K562 (cell line): ENCODE measurements at regions not wholly inside any gene's neighbourhood (a gene's known extent, or its start where the extent isn't known, plus 50 kb on each side); places are given as distances from the start of the nearest gene placed in this dataset.

Source experiments
- CHD2 ChIP-seq: IDR thresholded peaks from 2 replicates; pipeline ENCODE4 v1.6.1; 2011; ENCODE audit warnings: low read depth, low read length
- ESRRA ChIP-seq: fragments of 450-650 bp; IDR thresholded peaks from 2 replicates; pipeline ENCODE4 v1.6.1; 2014; ENCODE audit warnings: low read depth, mild to moderate bottlenecking, moderate library complexity, borderline replicate concordance
- GTF2F1 ChIP-seq: IDR thresholded peaks from 2 replicates; pipeline ENCODE4 v1.6.1; 2011; ENCODE audit warnings: low read depth, low read length, improper control_type of control experiment
- MCM3 ChIP-seq: fragments of 450-650 bp; IDR thresholded peaks from 2 replicates; pipeline ENCODE4 v1.6.1; 2016
- MCM7 ChIP-seq, 2 experiments: fragments of 450-650 bp; IDR thresholded peaks; 2 replicates each; pipeline ENCODE4 v1.6.1; 2016 to 2018
- RBM17 ChIP-seq: fragments of 200-400 bp; formaldehyde crosslinking; IDR thresholded peaks from 2 replicates; pipeline ENCODE4 v1.6.1; 2017; ENCODE audit warnings: low read depth, mild to moderate bottlenecking, low read length, borderline replicate concordance
- RERE ChIP-seq: sonication (generic); formaldehyde crosslinking; IDR thresholded peaks from 2 replicates; pipeline ENCODE4 v1.8.0; 2023; ENCODE audit warnings: missing genetic modification reagents, mild to moderate bottlenecking, borderline replicate concordance
- SMARCB1 ChIP-seq: IDR thresholded peaks from 2 replicates; pipeline ENCODE4 v1.6.1; 2011; ENCODE audit warnings: improper control_type of control experiment, low read depth; ENCODE audit not compliant: insufficient read length
- TARDBP ChIP-seq: fragments of 450-650 bp; IDR thresholded peaks from 2 replicates; pipeline ENCODE4 v1.6.1; 2016
- TEAD4 ChIP-seq, 2 experiments: sonication (generic) in 1 of 2; formaldehyde crosslinking in 1 of 2; IDR thresholded peaks; 2 replicates each; pipeline versions ENCODE4 v1.6.1 to v1.8.0; 2012 to 2022; ENCODE audit warnings: borderline replicate concordance in 1 of 2, inconsistent platforms in 1 of 2, low read length in 1 of 2, mild to moderate bottlenecking in 1 of 2, missing genetic modification reagents in 1 of 2
- THRB ChIP-seq: fragments of 450-650 bp; formaldehyde crosslinking; conservative IDR thresholded peaks from 2 replicates; pipeline ENCODE4 v1.4.0; 2022; ENCODE audit warnings: mild to moderate bottlenecking, missing genetic modification characterization
- ZNF12 ChIP-seq: sonication (generic); formaldehyde crosslinking; IDR thresholded peaks from 2 replicates; pipeline ENCODE4 v1.4.0; 2020; ENCODE audit warnings: mild to moderate bottlenecking, missing genetic modification reagents
- ZNF282 ChIP-seq: sonication (generic); formaldehyde crosslinking; IDR thresholded peaks from 2 replicates; pipeline ENCODE4 v1.8.1; 2023; ENCODE audit warnings: missing genetic modification reagents
- TF ChIP-seq, protein P1 (sequence below): fragments of 200-800 bp; sonication (Bioruptor generic); IDR thresholded peaks from 2 replicates; pipeline ENCODE4 v1.6.1; 2017; ENCODE audit warnings: missing genetic modification characterization, missing compliant biosample characterization
- TF ChIP-seq, protein P2 (sequence below): sonication (generic); formaldehyde crosslinking; IDR thresholded peaks from 2 replicates; pipeline ENCODE4 v1.8.0; 2022; ENCODE audit warnings: missing genetic modification reagents, mild to moderate bottlenecking, borderline replicate concordance

GRCh38 chr2:51224790-51225189, 192.9 kb upstream of the NRXN1 start (continued):
- TF ChIP-seq RERE (no peak), TEAD4 (IDR thresholded peaks at IDR 0.05; ENCODE audit: low read length) (no peak), TEAD4 (CRISPR knock-in tag; IDR thresholded peaks at IDR 0.05; ENCODE audit: borderline replicate concordance) (no peak), THRB (CRISPR knock-in tag) (no peak), MCM3 (no peak), TARDBP (no peak), CHD2 (no peak), MCM7 (IDR thresholded peaks at IDR 0.05) (no peak), ESRRA (no peak), ZNF282 (CRISPR knock-in tag) (no peak), SMARCB1 (no peak), RBM17 (no peak), GTF2F1 (no peak), ZNF12 (no peak)
- TF ChIP-seq, protein P1, sequence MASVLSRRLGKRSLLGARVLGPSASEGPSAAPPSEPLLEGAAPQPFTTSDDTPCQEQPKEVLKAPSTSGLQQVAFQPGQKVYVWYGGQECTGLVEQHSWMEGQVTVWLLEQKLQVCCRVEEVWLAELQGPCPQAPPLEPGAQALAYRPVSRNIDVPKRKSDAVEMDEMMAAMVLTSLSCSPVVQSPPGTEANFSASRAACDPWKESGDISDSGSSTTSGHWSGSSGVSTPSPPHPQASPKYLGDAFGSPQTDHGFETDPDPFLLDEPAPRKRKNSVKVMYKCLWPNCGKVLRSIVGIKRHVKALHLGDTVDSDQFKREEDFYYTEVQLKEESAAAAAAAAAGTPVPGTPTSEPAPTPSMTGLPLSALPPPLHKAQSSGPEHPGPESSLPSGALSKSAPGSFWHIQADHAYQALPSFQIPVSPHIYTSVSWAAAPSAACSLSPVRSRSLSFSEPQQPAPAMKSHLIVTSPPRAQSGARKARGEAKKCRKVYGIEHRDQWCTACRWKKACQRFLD (CRISPR knock-in tag) = no peak
- TF ChIP-seq, protein P2, sequence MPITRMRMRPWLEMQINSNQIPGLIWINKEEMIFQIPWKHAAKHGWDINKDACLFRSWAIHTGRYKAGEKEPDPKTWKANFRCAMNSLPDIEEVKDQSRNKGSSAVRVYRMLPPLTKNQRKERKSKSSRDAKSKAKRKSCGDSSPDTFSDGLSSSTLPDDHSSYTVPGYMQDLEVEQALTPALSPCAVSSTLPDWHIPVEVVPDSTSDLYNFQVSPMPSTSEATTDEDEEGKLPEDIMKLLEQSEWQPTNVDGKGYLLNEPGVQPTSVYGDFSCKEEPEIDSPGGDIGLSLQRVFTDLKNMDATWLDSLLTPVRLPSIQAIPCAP (CRISPR knock-in tag) = no peak
